ENCODE measurements at regions not wholly inside any gene's neighbourhood (a gene's known extent, or its start where the extent isn't known, plus 50 kb on each side); places are given as distances from the start of the nearest gene placed in this dataset.

DNA sequence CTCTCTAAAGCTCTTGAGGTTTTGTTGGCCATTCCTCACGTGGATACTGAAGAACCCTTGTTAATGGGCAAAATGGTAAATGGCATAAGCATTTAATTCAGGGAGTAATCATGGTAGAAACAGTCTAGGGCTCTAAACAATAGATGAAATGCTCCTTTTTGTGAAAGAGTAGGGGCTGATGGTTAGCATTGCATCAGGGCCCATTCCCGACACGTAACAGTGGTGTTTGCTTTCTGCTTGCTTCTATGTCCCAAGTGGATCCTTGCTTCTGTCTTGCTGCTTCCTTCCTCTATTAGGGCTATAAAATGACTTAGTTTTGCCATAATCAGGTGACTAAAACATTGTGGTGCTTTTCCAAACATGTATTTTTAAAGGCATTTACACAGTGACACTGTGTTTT lies 230.9 kb upstream of the AFF2 start:
- Mint-ChIP-seq H3K27ac (ENCODE audit: unreplicated experiment) (peak overlapping the region; percentile 73), H3K4me1 (ENCODE audit: low read depth, unreplicated experiment) (peaks cover 6% of the 10 kb centered on the region), H3K9me3 (ENCODE audit: unreplicated experiment) (no peaks in the 10 kb centered on the region), H3K36me3 (ENCODE audit: unreplicated experiment) (no peaks in the 10 kb centered on the region), H3K4me3 (ENCODE audit: unreplicated experiment) (peak overlapping the region; percentile 14), H3K27me3 (ENCODE audit: unreplicated experiment) (peaks cover 2% of the 10 kb centered on the region)
- DNase-seq = no peak
- no peak for TF ChIP-seq CTCF (IDR thresholded peaks at IDR 0.05; ENCODE audit: partially characterized antibody, unreplicated experiment)

DNA sequence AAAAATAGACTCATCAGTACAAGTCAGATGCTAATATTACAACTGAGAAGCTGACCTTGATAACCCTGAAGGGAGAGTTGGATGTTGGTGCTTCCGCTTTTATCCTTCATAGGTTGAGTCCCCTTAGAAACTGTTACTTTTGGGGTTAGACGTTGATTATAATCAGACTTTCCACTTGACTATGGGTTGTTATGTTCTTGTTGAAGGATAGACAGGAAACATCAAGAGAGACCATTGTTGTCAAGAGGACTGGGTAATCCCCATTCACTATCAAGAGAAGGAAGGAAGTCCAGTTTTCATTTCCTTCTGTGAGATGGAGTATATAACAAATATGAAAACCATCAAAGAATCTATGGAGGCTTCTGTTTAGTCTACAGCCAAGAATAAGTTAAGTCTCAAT lies 229.9 kb upstream of the AFF2 start:
- peaks cover 5% of the 10 kb centered on the region for H3K36me3 Mint-ChIP-seq (ENCODE audit: unreplicated experiment)
- no peaks in the 10 kb centered on the region for H3K9me3 Mint-ChIP-seq (ENCODE audit: unreplicated experiment)
- H3K4me3 Mint-ChIP-seq (ENCODE audit: unreplicated experiment) = no peak overlapping the region
- peaks cover 6% of the 10 kb centered on the region for H3K4me1 Mint-ChIP-seq (ENCODE audit: low read depth, unreplicated experiment)
- no peak for TF ChIP-seq CTCF (IDR thresholded peaks at IDR 0.05; ENCODE audit: partially characterized antibody, unreplicated experiment)
- no peak for DNase-seq
- no peaks in the 10 kb centered on the region for H3K27me3 Mint-ChIP-seq (ENCODE audit: unreplicated experiment)
- H3K27ac Mint-ChIP-seq (ENCODE audit: unreplicated experiment) = no peak overlapping the region

DNA sequence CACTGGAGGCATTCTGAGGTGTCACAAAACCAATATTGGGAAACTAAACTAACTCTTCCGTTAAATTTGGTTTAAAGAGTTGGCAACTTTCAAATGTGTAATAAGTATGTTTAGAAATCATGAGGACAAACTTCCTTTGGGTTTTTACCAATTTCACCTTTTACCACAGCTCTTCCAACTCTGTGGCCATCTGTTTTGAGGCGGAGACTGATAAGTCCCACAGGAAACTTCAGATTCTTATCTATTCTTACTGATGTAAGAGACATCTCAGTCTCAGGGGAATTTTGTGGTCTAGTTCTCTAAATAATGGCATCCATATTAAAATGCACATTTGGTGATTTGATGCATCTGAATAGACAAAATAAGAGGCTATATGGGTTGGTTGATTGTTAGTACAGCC lies 229.2 kb upstream of the AFF2 start:
- Mint-ChIP-seq H3K27me3 (ENCODE audit: unreplicated experiment) (no peaks in the 10 kb centered on the region), H3K4me1 (ENCODE audit: low read depth, unreplicated experiment) (peaks cover 6% of the 10 kb centered on the region), H3K4me3 (ENCODE audit: unreplicated experiment) (no peak overlapping the region), H3K9me3 (ENCODE audit: unreplicated experiment) (no peaks in the 10 kb centered on the region), H3K27ac (ENCODE audit: unreplicated experiment) (no peak overlapping the region), H3K36me3 (ENCODE audit: unreplicated experiment) (peaks cover 5% of the 10 kb centered on the region)
- DNase-seq = no peak
- TF ChIP-seq CTCF (IDR thresholded peaks at IDR 0.05; ENCODE audit: partially characterized antibody, unreplicated experiment) = no peak

DNA sequence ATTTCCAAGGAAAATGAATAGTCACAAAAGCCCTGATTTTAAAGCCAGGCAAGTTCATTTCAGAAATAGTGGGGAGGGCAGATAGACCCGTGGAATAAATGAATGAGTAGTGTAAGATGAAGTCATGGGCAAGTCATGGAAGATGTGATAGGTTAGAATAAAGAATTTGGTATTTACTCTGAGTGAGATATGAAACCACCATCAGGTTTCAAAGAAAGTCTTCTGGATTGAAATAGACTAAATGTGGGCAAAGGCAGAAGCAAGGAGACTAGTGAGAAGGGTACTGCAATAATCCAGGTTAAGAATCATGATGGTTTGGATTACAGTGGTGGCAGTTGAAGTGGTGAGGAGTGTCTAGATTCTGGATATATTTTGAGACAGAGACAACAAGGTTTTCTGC lies 218.5 kb upstream of the AFF2 start:
- Mint-ChIP-seq H3K27ac (ENCODE audit: unreplicated experiment) (no peak overlapping the region), H3K4me1 (ENCODE audit: low read depth, unreplicated experiment) (no peaks in the 10 kb centered on the region), H3K27me3 (ENCODE audit: unreplicated experiment) (no peaks in the 10 kb centered on the region), H3K9me3 (ENCODE audit: unreplicated experiment) (no peaks in the 10 kb centered on the region), H3K4me3 (ENCODE audit: unreplicated experiment) (no peak overlapping the region), H3K36me3 (ENCODE audit: unreplicated experiment) (no peaks in the 10 kb centered on the region)
- no peak for TF ChIP-seq CTCF (IDR thresholded peaks at IDR 0.05; ENCODE audit: partially characterized antibody, unreplicated experiment)
- no peak for DNase-seq

GRCh38 chrX:148282504-148282903 lies 217.9 kb upstream of the AFF2 start:
- no peak overlapping the region for H3K4me3 Mint-ChIP-seq (ENCODE audit: unreplicated experiment)
- no peaks in the 10 kb centered on the region for H3K9me3 Mint-ChIP-seq (ENCODE audit: unreplicated experiment)
- no peaks in the 10 kb centered on the region for H3K36me3 Mint-ChIP-seq (ENCODE audit: unreplicated experiment)
- TF ChIP-seq CTCF (IDR thresholded peaks at IDR 0.05; ENCODE audit: partially characterized antibody, unreplicated experiment) = no peak
- no peaks in the 10 kb centered on the region for H3K27me3 Mint-ChIP-seq (ENCODE audit: unreplicated experiment)
- no peak overlapping the region for H3K27ac Mint-ChIP-seq (ENCODE audit: unreplicated experiment)
- H3K4me1 Mint-ChIP-seq (ENCODE audit: low read depth, unreplicated experiment) = no peaks in the 10 kb centered on the region
- no peak for DNase-seq

Measured in glutamatergic neuron (in vitro differentiated cells).